PFSK-1 (cell line): ENCODE measurements at regions not wholly inside any gene's neighbourhood (a gene's known extent, or its start where the extent isn't known, plus 50 kb on each side); places are given as distances from the start of the nearest gene placed in this dataset.

Experiments used
- POLR2AphosphoS5 ChIP-seq: IDR thresholded peaks from 2 replicates; pipeline ENCODE4 v1.6.1; 2012; ENCODE audit warnings: low read depth, mild to moderate bottlenecking, control low read depth, low read length, moderate library complexity
- TAF1 ChIP-seq: IDR thresholded peaks from 2 replicates; pipeline ENCODE4 v1.6.1; 2012; ENCODE audit warnings: low read length, control low read depth, borderline replicate concordance; ENCODE audit not compliant: insufficient read depth

DNA sequence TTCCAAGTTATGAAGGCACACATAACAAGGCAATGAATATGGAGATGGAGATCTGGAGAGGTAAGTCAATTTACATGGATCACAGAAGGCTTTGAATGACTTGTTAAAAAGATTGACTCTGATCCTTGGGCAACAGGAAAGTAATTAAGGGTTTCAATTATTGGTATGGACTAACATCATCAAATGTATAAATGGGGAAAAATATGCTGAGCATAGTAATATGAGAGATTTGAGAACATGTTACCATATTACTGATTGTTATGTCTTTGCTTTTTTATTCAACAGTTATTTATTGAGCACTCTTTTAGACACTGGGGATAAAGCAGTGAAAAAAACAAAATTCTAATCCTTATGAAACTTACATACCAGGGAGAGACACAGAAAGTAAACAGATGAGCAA is 238.5 kb upstream of the ROBO1 start:
- TF ChIP-seq POLR2AphosphoS5 (no peak), TAF1 (no peak)
